SU-DHL-6 (cell line): ENCODE measurements at regions not wholly inside any gene's neighbourhood (a gene's known extent, or its start where the extent isn't known, plus 50 kb on each side); places are given as distances from the start of the nearest gene placed in this dataset.

Source experiments
- H2AFZ ChIP-seq: fragments of 200-600 bp; sonication (generic); 2 replicates; pipeline ENCODE4 v1.6.1; 2014; ENCODE audit warnings: low read depth, mild to moderate bottlenecking, moderate library complexity, mixed read lengths, antibody characterized with exemption, low read length; ENCODE audit not compliant: severe bottlenecking
- H3F3A ChIP-seq: fragments of 200-600 bp; shearing (Covaris generic); 2 replicates; pipeline ENCODE4 v1.6.0; 2016; ENCODE audit warnings: antibody characterized with exemption, mild to moderate bottlenecking; ENCODE audit not compliant: insufficient read depth
- H3K27ac ChIP-seq: fragments of 200-600 bp; sonication (generic); 2 replicates; pipeline ENCODE4 v1.5.1; 2016; ENCODE audit warnings: low read depth, mild to moderate bottlenecking, low read length, moderate library complexity, mixed read lengths
- H3K27me3 ChIP-seq: fragments of 200-600 bp; sonication (generic), shearing (Covaris generic); 2 replicates; pipeline ENCODE4 v1.6.0; 2014; ENCODE audit warnings: mild to moderate bottlenecking, low read length
- H3K36me3 ChIP-seq: fragments of 200-600 bp; sonication (generic); 2 replicates; pipeline ENCODE4 v1.6.1; 2014; ENCODE audit warnings: mild to moderate bottlenecking, low read length, mixed read lengths
- H3K4me2 ChIP-seq: fragments of 300-600, 200-600 bp; shearing (Covaris generic), sonication (generic); 2 replicates; pipeline ENCODE4 v1.6.0; 2014; ENCODE audit warnings: low read length, low read depth, mild to moderate bottlenecking; ENCODE audit not compliant: poor library complexity, severe bottlenecking
- H3K4me3 ChIP-seq: fragments of 200-600 bp; sonication (generic); 2 replicates; pipeline ENCODE4 v1.5.1; 2014; ENCODE audit warnings: antibody characterized with exemption, low read length, mild to moderate bottlenecking, mixed read lengths; ENCODE audit not compliant: insufficient read depth, poor library complexity, severe bottlenecking
- H3K79me2 ChIP-seq: fragments of 200-600 bp; sonication (generic); 2 replicates; pipeline ENCODE4 v1.6.1; 2014; ENCODE audit warnings: mild to moderate bottlenecking, low read length, moderate library complexity; ENCODE audit not compliant: insufficient read depth
- H3K9ac ChIP-seq: fragments of 200-600 bp; sonication (generic); 2 replicates; pipeline ENCODE4 v1.7.0; 2014; ENCODE audit warnings: mild to moderate bottlenecking, low read length
- H3K9me2 ChIP-seq: fragments of 200-600 bp; sonication (generic); replicated peaks from 2 replicates; pipeline ENCODE4 v1.6.1; 2014; ENCODE audit warnings: low read length; ENCODE audit not compliant: insufficient read depth
- H3K9me3 ChIP-seq: fragments of 200-600 bp; sonication (generic); 2 replicates; pipeline ENCODE4 v1.6.1; 2014; ENCODE audit warnings: low read length, mixed read lengths; ENCODE audit not compliant: insufficient read depth
- H4K20me1 ChIP-seq: fragments of 200-600 bp; sonication (generic); 2 replicates; pipeline ENCODE4 v1.6.1; 2014; ENCODE audit warnings: low read depth, mild to moderate bottlenecking, antibody characterized with exemption, low read length, moderate library complexity, mixed read lengths
- EZH2phosphoT487 ChIP-seq: fragments of 200-600 bp; sonication (generic), shearing (Covaris generic); conservative IDR thresholded peaks from 2 replicates; pipeline ENCODE4 v1.6.1; 2018; ENCODE audit warnings: mild to moderate bottlenecking, antibody characterized with exemption, low read length, moderate library complexity, mixed read lengths
- TF ChIP-seq, protein P1 (sequence below): fragments of 200-600 bp; sonication (generic); IDR thresholded peaks from one replicate; pipeline ENCODE4 v1.5.1; 2017; ENCODE audit warnings: antibody characterized with exemption, mild to moderate bottlenecking, low read length, moderate library complexity; ENCODE audit not compliant: insufficient read depth, poor library complexity, severe bottlenecking

DNA sequence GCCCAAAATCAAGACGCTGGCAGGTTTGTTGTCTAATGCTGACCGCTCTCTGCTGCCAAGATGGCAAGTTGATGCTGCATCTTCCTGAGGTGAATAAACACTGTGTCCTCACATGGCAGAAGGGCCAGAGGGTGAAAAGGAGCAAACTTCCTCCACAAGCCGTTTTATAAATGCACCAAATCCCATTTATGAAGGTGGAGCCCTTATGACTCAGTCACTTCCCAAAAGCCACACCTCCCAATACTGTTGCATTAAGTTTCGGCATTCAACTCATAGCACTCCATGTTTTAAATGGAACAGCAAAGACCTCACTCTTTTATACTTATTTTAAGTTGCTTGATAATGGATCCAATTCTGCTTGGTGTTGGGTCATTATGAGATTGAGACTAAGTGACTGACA, 316.6 kb downstream of the RFPL4B start:
- no peaks in the 10 kb centered on the region for H3F3A ChIP-seq
- H3K79me2 ChIP-seq = no peaks in the 10 kb centered on the region
- TF ChIP-seq, protein P1, sequence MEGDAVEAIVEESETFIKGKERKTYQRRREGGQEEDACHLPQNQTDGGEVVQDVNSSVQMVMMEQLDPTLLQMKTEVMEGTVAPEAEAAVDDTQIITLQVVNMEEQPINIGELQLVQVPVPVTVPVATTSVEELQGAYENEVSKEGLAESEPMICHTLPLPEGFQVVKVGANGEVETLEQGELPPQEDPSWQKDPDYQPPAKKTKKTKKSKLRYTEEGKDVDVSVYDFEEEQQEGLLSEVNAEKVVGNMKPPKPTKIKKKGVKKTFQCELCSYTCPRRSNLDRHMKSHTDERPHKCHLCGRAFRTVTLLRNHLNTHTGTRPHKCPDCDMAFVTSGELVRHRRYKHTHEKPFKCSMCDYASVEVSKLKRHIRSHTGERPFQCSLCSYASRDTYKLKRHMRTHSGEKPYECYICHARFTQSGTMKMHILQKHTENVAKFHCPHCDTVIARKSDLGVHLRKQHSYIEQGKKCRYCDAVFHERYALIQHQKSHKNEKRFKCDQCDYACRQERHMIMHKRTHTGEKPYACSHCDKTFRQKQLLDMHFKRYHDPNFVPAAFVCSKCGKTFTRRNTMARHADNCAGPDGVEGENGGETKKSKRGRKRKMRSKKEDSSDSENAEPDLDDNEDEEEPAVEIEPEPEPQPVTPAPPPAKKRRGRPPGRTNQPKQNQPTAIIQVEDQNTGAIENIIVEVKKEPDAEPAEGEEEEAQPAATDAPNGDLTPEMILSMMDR = no peak
- no peak for TF ChIP-seq EZH2phosphoT487
- H2AFZ ChIP-seq = no peak overlapping the region
- H4K20me1 ChIP-seq = no peaks in the 10 kb centered on the region
- no peaks in the 10 kb centered on the region for H3K9me2 ChIP-seq
- H3K4me3 ChIP-seq = no peak overlapping the region
- H3K36me3 ChIP-seq = no peaks in the 10 kb centered on the region
- no peak overlapping the region for H3K4me2 ChIP-seq
- H3K9me3 ChIP-seq = no peaks in the 10 kb centered on the region
- H3K27me3 ChIP-seq = no peaks in the 10 kb centered on the region
- H3K9ac ChIP-seq = no peak overlapping the region
- H3K27ac ChIP-seq = no peak overlapping the region

DNA sequence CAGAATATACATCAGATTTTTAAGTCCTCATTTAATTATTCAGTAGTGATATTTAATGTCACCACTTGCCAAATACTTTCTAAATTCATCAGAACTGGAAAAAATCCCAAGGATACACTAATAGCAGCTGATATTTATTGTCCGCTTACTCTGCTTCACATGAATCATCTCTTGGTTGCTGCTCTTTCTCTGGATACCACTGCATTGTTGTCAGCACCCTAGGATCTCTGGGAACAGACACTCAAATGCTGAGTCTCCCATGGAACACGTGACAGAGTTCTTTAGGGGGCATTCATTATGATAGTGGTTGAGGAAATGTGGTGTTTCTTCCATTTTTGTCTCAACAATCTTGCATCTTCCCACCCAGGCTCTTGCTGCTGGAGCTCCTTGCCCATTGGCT, 318.0 kb downstream of the RFPL4B start:
- Histone ChIP-seq H3K9me3 (no peaks in the 10 kb centered on the region), H3K4me3 (no peak overlapping the region), H3K27ac (no peak overlapping the region), H3K9ac (no peak overlapping the region), H3F3A (no peaks in the 10 kb centered on the region), H3K27me3 (no peaks in the 10 kb centered on the region), H3K36me3 (no peaks in the 10 kb centered on the region), H3K4me2 (no peak overlapping the region), H3K9me2 (no peaks in the 10 kb centered on the region), H4K20me1 (no peaks in the 10 kb centered on the region), H3K79me2 (no peaks in the 10 kb centered on the region), H2AFZ (no peak overlapping the region)
- TF ChIP-seq, protein P1 = no peak
- no peak for TF ChIP-seq EZH2phosphoT487

DNA sequence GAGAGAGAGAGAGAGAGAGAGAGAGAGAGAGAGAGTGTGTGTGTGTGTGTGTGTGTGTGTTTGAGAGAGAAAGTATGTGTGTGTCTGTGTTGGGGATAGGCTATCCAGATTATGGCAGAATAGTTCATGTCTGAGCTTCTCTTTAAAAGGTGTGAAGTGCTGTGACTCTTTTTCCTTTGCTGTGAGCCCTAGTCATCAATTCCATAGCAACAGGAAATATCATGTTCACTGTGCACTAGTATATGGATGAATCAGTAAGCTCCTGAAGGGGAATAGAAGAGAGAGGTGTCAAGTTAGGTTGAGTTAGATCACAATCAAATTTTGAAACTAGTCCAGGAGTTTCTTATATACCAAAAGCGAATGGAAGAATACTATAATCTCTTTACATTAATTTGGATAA, 318.7 kb downstream of the RFPL4B start:
- no peak overlapping the region for H3K4me2 ChIP-seq
- H4K20me1 ChIP-seq = no peaks in the 10 kb centered on the region
- H3K36me3 ChIP-seq = no peaks in the 10 kb centered on the region
- no peaks in the 10 kb centered on the region for H3F3A ChIP-seq
- H3K27ac ChIP-seq = no peak overlapping the region
- TF ChIP-seq, protein P1 = no peak
- TF ChIP-seq EZH2phosphoT487 = no peak
- H3K27me3 ChIP-seq = no peaks in the 10 kb centered on the region
- H3K79me2 ChIP-seq = no peaks in the 10 kb centered on the region
- H3K9me2 ChIP-seq = no peaks in the 10 kb centered on the region
- no peak overlapping the region for H2AFZ ChIP-seq
- no peak overlapping the region for H3K4me3 ChIP-seq
- H3K9me3 ChIP-seq = no peaks in the 10 kb centered on the region
- no peak overlapping the region for H3K9ac ChIP-seq
